ENCODE measurements at regions not wholly inside any gene's neighbourhood (a gene's known extent, or its start where the extent isn't known, plus 50 kb on each side); places are given as distances from the start of the nearest gene placed in this dataset.

DNA sequence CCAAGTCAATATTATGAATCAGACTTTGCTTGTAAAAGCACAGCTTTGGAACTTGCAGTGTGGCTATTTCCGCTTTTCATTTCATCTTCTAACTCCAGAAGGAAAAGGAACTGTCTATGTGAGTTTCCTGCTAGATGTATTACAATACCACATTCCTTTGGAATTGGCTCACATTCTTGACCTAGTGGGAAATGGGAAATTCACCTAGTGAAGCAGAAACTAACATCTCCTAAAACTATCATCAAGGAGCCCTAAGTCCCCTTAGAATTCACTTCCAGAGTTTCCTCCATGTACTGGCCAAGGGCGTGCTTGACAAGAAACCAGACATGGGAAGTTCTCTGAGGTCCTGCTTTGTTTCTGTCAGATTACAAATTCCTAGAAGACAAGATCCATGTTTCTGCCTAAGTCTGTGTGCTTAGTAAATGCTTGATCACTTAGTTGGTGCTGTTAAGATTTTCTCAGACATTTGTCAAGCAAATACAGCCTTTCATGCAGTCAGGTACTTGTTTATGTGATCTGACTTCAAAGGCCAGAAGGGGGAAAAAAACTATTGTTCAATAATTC lies 275.7 kb upstream of the FN1 start:
- no peak for DNase-seq

DNA sequence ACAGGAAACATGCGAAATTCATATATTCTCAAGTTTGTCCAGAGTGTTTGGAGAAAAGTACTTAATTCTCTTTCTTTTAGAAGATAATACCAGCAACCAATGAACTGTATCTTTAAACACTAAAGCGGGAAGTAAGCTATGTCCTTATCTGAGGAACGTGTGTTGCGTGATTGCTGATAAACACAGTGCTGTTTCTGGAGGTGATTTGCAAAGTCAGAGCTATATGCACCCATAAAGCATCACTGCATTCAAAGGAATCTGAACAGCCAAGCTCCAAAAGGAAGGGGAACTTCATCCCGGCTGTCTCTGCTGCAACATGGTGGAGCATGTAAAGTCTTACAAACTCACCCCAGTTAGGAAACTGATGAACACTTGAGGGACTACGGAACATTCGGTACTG lies 271.7 kb upstream of the FN1 start:
- DNase-seq: no peak

DNA sequence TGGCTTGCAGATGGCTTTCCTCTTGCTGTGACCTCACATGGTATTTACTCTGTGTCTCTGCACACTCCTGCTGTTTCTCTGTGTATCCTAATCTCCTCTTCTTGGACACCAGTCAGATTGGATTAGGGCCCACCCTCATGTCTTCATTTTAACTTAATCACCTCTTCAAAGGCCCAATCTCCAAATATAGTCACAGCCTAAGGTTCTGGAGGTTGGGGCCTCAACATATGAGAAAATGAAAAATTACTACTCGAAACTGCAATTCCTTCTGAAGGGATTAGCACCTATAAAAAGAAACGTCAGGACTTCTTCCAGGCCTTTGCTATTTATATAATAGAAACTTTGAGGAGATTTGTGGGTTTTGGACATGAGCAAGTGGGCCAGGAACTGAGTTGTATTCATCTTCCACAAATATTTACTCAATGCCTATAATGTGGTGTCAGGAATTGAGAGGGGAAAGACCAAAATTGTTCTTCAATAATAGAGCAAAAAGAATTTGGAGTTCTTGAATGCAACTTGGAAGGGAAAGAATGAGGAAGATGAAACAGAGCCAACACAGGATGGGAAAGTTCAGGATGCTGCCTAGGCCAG lies 270.0 kb upstream of the FN1 start:
- no peak for DNase-seq

- DNase-seq: no peak
These were observed 269.4 kb upstream of the FN1 start for GRCh38 chr2:215705281-215705680.

DNA sequence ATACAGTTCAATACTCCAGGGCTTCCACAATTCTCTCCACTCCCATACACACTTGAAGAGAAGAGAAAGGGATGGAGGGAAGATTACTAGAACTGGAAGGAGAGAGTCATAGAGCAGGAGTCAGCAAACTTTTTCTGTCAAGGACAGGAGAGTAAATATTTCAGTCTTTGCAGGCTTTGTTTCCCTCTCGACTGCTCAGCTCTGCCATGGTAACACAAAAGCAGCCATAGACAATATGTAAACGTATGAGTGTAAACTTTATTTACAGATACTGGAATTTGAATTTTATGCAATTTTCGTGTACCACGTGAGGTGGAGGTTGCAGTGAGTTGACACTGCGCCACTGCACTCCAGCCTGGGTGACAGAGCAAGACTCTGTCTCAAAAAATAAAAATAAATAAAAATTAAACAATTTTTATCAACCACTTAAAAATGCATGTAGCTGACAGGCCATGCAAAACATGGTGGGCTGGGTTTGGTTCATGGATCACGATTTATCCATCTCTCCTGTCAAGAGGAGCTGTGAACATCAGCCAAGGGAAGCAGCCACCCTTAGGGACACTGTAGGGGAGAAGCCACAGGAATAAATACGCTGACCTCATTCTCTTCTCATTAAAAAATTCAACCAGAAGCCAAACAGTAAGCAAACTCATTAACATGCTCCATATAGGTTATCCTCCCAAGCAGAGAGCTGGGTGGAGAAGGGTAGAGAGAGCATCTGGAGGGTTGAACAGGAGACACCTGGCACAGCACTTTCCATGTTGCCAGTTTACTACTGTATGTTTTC lies 266.4 kb upstream of the FN1 start:
- DNase-seq: no peak

GRCh38 chr2:215699700-215700538 lies 264.1 kb upstream of the FN1 start:
- no peak for DNase-seq

DNA sequence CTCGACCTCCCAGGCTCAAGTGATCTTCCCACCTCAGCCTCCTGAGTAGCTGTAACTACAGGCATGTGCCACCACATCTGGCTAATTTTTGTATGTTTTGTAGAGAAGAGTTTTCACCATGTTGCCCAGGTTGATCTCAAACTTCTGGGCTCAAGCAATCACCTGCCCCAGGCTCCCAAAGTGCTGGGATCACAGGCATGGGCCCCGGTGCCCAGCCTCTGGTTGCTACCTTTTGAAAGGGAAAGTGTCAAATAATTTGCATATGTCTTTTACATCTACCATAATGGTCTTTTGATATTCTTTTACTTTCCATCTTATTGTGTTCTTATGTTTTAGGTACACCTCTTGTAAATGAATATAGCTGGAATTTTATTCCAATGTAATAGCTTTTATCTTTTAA lies 263.1 kb upstream of the FN1 start:
- no peak for DNase-seq

DNA sequence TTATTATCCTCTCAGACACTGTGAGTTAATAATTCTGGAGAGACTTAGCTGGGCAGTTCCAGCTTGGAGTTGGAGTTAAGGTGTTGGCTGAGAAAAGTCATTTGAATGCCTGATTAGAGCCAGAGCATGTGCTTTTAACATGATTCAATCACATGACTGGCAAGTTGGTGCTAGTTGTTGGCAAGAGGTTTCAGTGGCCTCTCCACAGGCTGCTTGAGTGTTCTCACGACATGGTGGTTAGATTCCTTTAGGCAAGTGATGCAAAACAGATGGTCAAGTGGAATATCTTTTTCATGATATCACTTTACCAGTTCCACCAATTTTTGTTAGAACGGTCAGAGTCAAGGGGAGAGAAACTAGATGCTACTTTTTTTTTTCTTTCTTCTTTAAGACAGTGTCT lies 262.7 kb upstream of the FN1 start:
- DNase-seq: no peak

GRCh38 chr2:215697496-215697895 lies 261.6 kb upstream of the FN1 start:
- no peak for DNase-seq

- no peak for DNase-seq
These were observed 261.1 kb upstream of the FN1 start for GRCh38 chr2:215697003-215697402.

DNA sequence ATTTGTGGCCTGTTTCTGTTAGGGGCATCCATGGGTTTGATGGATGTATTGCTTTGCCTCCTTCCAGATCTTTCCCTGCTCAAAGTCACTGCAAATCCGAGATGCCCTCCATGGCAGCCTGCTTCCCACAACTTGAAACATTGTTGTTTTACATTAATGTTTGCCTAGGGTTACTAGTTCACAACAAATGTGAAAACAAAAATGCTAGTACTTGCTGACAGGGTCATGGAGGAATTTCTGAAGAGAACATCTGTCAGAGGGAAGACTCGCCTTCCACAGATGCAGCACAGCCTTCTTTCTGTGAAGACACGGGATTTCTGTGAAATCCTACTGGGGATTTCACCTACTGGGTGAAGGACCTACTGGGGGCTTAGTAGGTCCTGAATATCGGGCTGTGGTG lies 260.0 kb upstream of the FN1 start:
- DNase-seq: no peak

DNA sequence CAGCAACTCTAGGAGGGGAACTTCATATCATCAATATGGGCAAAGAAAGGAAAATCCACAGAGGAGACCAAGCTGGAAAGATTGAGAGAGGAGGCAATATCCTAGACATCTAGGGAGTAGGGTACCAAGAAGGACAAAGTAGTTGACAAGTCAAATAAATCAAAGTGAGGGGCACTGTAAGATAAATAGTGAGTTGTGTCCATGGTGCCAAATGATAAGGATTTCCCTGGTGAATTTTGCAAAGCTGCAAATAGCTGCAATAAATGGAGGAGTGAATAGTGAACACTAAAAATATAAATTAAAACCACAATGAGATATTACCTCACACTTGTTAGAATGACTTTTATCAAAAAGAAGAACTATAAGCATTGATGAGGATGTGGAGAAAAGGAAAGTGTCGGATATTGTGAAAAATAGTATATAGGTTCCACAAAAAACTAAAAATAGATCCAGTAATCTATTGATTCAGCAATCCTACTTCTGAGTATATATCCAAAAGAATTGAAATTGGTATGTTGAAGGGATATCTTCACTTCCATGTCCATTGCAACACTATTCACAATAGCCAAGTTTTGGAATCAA lies 258.2 kb upstream of the FN1 start:
- no peak for DNase-seq

DNA sequence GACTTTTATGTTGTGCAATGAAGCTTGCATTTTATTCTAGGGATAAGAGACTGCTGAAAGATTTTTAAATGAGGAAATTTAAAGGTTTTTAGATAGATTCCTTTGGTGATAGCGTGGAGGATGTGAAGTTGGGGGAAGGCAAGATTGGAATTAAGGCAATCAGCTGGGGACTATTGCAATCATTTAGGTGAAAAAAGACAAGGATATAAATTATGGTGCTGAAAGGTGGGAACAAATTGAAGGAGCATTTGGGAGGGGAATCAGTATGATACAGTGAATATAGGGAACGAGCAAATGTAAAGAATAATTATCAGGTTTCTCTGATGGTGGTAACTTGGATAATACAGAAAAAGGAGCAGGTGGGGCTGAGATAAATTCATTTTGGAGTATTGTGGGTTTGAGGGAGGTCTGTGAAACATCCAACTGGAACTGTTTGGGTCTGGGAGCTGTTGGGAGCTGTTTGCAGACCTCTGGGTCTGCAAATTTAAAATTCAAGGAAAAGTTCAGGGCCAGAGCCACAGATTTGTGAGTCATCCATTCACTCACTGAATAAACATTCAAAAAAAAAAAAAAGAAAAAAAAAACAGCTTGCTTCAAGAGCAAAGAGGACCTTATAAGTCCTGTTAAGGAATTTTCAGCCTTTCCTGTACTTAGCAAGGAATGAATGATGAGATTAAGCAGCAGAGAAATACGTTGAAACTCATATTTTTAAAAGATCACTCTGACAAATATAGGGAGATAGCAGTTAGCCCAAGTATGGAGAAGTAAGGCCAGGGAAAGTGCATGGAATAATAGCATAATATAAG lies 257.5 kb upstream of the FN1 start:
- DNase-seq: no peak

- DNase-seq: no peak
These were observed 256.7 kb upstream of the FN1 start for GRCh38 chr2:215692387-215693079.

GRCh38 chr2:215691346-215691745 lies 255.5 kb upstream of the FN1 start:
- DNase-seq: no peak

GRCh38 chr2:215687149-215688031 lies 251.5 kb upstream of the FN1 start:
- no peak for DNase-seq

- DNase-seq: no peak
These were observed 249.5 kb upstream of the FN1 start for GRCh38 chr2:215685238-215685990.

- no peak for DNase-seq
These were observed 248.8 kb upstream of the FN1 start for GRCh38 chr2:215684448-215685237.

DNA sequence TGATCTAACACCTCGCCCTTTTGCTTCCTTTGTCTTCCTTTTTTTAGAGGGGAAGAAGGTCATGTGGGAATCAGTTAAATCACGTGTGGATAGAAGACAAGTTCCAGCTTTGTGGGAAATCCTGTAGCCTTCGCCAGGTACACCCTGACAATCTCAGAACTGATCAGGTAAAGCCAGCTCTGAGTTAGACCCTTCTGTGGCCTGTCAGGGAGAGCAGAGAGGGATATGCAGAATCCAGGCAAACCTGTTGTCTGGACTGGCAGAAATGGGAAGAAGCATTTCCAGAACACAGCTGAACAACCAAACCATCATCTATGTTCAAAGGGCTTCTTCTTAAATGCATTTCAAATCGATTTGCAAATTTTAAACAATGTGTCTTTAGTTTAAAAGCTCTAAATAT lies 247.4 kb upstream of the FN1 start:
- DNase-seq: no peak
